ENCODE measurements at regions not wholly inside any gene's neighbourhood (a gene's known extent, or its start where the extent isn't known, plus 50 kb on each side); places are given as distances from the start of the nearest gene placed in this dataset.

- TF ChIP-seq CTCF (optimal IDR thresholded peaks at IDR 0.05 in 1 of 3, IDR thresholded peaks at IDR 0.05 in 1 of 3, conservative IDR thresholded peaks at IDR 0.05 in 1 of 3; ENCODE audit: extremely low read depth in 1 of 3, insufficient read depth in 2 of 3, low read length in 3 of 3) (no peak), EZH2 (IDR thresholded peaks at IDR 0.05; ENCODE audit: low read length) (no peak)
Measured at GRCh38 chr2:234296991-234297390, 199.9 kb downstream of the ARL4C start.

All from keratinocyte (primary cell).